ENCODE measurements at regions not wholly inside any gene's neighbourhood (a gene's known extent, or its start where the extent isn't known, plus 50 kb on each side); places are given as distances from the start of the nearest gene placed in this dataset.

GRCh38 chr20:24381886-24382285, 87.5 kb upstream of the SYNDIG1 start:
- in situ Hi-C loops (cut with HindIII; ENCODE audit: low pct_ligation_motif_present, low pct_unique_long_range_greater_than_20kb, low sequenced_read_pairs), result no loop called here

GRCh38 chr20:24379484-24379927, 89.9 kb upstream of the SYNDIG1 start:
- no peak for DNase-seq
- in situ Hi-C loops (cut with HindIII; ENCODE audit: low pct_ligation_motif_present, low pct_unique_long_range_greater_than_20kb, low sequenced_read_pairs), result no loop called here

More at GRCh38 chr20:24381886-24382285, 87.5 kb upstream of the SYNDIG1 start:
- no peak for DNase-seq

GRCh38 chr20:24378661-24379483, 90.6 kb upstream of the SYNDIG1 start:
- in situ Hi-C loops (cut with HindIII; ENCODE audit: low pct_ligation_motif_present, low pct_unique_long_range_greater_than_20kb, low sequenced_read_pairs), result no loop called here
- DNase-seq, result no peak

- in situ Hi-C loops (cut with HindIII; ENCODE audit: low pct_ligation_motif_present, low pct_unique_long_range_greater_than_20kb, low sequenced_read_pairs), result no loop called here
- no peak for DNase-seq
Observed at GRCh38 chr20:24376311-24377099, 92.9 kb upstream of the SYNDIG1 start.

GRCh38 chr20:24373372-24373771, 96.1 kb upstream of the SYNDIG1 start:
- in situ Hi-C loops (cut with HindIII; ENCODE audit: low pct_ligation_motif_present, low pct_unique_long_range_greater_than_20kb, low sequenced_read_pairs), result no loop called here
- DNase-seq, result no peak

- no peak for DNase-seq
- in situ Hi-C loops (cut with HindIII; ENCODE audit: low pct_ligation_motif_present, low pct_unique_long_range_greater_than_20kb, low sequenced_read_pairs), result no loop called here
Observed at GRCh38 chr20:24370911-24371695, 98.3 kb upstream of the SYNDIG1 start.

GRCh38 chr20:24370249-24370648, 99.2 kb upstream of the SYNDIG1 start:
- no peak for DNase-seq
- in situ Hi-C loops (cut with HindIII; ENCODE audit: low pct_ligation_motif_present, low pct_unique_long_range_greater_than_20kb, low sequenced_read_pairs), result no loop called here

- DNase-seq, result no peak
Observed at GRCh38 chr20:24368253-24368652, 101.2 kb upstream of the SYNDIG1 start.

GRCh38 chr20:24366336-24367004, 103.0 kb upstream of the SYNDIG1 start:
- DNase-seq, result no peak
- in situ Hi-C loops (cut with HindIII; ENCODE audit: low pct_ligation_motif_present, low pct_unique_long_range_greater_than_20kb, low sequenced_read_pairs), result no loop called here

More at GRCh38 chr20:24368253-24368652, 101.2 kb upstream of the SYNDIG1 start:
- in situ Hi-C loops (cut with HindIII; ENCODE audit: low pct_ligation_motif_present, low pct_unique_long_range_greater_than_20kb, low sequenced_read_pairs), result no loop called here

GRCh38 chr20:24365670-24366069, 103.8 kb upstream of the SYNDIG1 start:
- in situ Hi-C loops (cut with HindIII; ENCODE audit: low pct_ligation_motif_present, low pct_unique_long_range_greater_than_20kb, low sequenced_read_pairs), result no loop called here
- no peak for DNase-seq

- in situ Hi-C loops (cut with HindIII; ENCODE audit: low pct_ligation_motif_present, low pct_unique_long_range_greater_than_20kb, low sequenced_read_pairs), result no loop called here
Observed at GRCh38 chr20:24364482-24364881, 104.9 kb upstream of the SYNDIG1 start.

GRCh38 chr20:24363031-24363430, 106.4 kb upstream of the SYNDIG1 start:
- in situ Hi-C loops (cut with HindIII; ENCODE audit: low pct_ligation_motif_present, low pct_unique_long_range_greater_than_20kb, low sequenced_read_pairs), result no loop called here
- DNase-seq, result no peak

More at GRCh38 chr20:24364482-24364881, 104.9 kb upstream of the SYNDIG1 start:
- no peak for DNase-seq

GRCh38 chr20:24362080-24362479, 107.3 kb upstream of the SYNDIG1 start:
- no peak for DNase-seq
- in situ Hi-C loops (cut with HindIII; ENCODE audit: low pct_ligation_motif_present, low pct_unique_long_range_greater_than_20kb, low sequenced_read_pairs), result no loop called here

GRCh38 chr20:24361541-24361940, 107.9 kb upstream of the SYNDIG1 start:
- in situ Hi-C loops (cut with HindIII; ENCODE audit: low pct_ligation_motif_present, low pct_unique_long_range_greater_than_20kb, low sequenced_read_pairs), result no loop called here
- DNase-seq, result no peak

GRCh38 chr20:24360531-24360930, 108.9 kb upstream of the SYNDIG1 start:
- DNase-seq, result no peak
- in situ Hi-C loops (cut with HindIII; ENCODE audit: low pct_ligation_motif_present, low pct_unique_long_range_greater_than_20kb, low sequenced_read_pairs), result no loop called here

GRCh38 chr20:24359321-24360027, 110.0 kb upstream of the SYNDIG1 start:
- DNase-seq, result no peak
- in situ Hi-C loops (cut with HindIII; ENCODE audit: low pct_ligation_motif_present, low pct_unique_long_range_greater_than_20kb, low sequenced_read_pairs), result no loop called here

- in situ Hi-C loops (cut with HindIII; ENCODE audit: low pct_ligation_motif_present, low pct_unique_long_range_greater_than_20kb, low sequenced_read_pairs), result no loop called here
Observed at GRCh38 chr20:24357931-24358330, 111.5 kb upstream of the SYNDIG1 start.

GRCh38 chr20:24357177-24357576, 112.3 kb upstream of the SYNDIG1 start:
- in situ Hi-C loops (cut with HindIII; ENCODE audit: low pct_ligation_motif_present, low pct_unique_long_range_greater_than_20kb, low sequenced_read_pairs), result no loop called here

More at GRCh38 chr20:24357931-24358330, 111.5 kb upstream of the SYNDIG1 start:
- DNase-seq, result no peak

More at GRCh38 chr20:24357177-24357576, 112.3 kb upstream of the SYNDIG1 start:
- no peak for DNase-seq
